ENCODE measurements at regions not wholly inside any gene's neighbourhood (a gene's known extent, or its start where the extent isn't known, plus 50 kb on each side); places are given as distances from the start of the nearest gene placed in this dataset.

- no peak for DNase-seq (ENCODE audit: unreplicated experiment)
- intact Hi-C loops (cut with micrococcal nuclease) = no loop called here
- no TSS peak for BruUV-seq (replicated peaks)
- ChIA-PET CTCF (no interaction called here), POLR2A (interaction anchor here (0.6 kb wide), 1 partner anchor 854 kb away, joined by 3 read pairs; no protein-coding TSS in a partner anchor)
- Mint-ChIP-seq H3K27ac (ENCODE audit: low read depth, unreplicated experiment) (no peak overlapping the region), H3K9me3 (ENCODE audit: unreplicated experiment) (no peaks in the 10 kb centered on the region), H3K27me3 (ENCODE audit: insufficient read depth, unreplicated experiment) (no peaks in the 10 kb centered on the region), H3K4me3 (ENCODE audit: unreplicated experiment) (no peak overlapping the region), H3K4me1 (ENCODE audit: insufficient read depth, unreplicated experiment) (no peaks in the 10 kb centered on the region), H3K36me3 (ENCODE audit: insufficient read depth, unreplicated experiment) (no peaks in the 10 kb centered on the region)
- TF ChIP-seq CTCF (IDR thresholded peaks at IDR 0.05; ENCODE audit: unreplicated experiment) = no peak
These were observed 951.6 kb upstream of the SLC39A10 start for GRCh38 chr2:194705398-194705797.

DNA sequence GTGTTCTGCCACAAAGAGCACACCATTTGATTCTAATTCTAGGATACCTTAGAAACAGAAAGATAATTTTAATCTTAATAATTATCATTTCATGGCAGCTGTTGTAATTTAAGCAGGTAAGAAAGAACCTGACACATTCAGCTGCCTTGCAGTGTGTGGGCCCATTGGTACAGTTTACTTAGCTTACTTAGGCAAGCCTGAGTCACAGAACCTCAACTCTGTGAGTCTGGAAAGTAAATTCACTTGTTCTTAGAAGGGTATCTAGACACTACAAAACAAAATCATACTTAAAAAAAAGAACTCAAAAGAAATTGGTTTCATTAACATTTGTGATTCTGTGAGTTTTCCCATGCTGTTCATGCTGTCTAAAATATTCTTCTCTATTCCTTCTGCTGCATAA lies 956.3 kb upstream of the SLC39A10 start:
- ChIA-PET CTCF (no interaction called here), POLR2A (interaction anchor here (0.6 kb wide), 1 partner anchor 276 kb away, joined by 4 read pairs; no protein-coding TSS in a partner anchor)
- no TSS peak for BruUV-seq (replicated peaks)
- no peaks in the 10 kb centered on the region for H3K4me1 Mint-ChIP-seq (ENCODE audit: insufficient read depth, unreplicated experiment)
- no peak overlapping the region for H3K4me3 Mint-ChIP-seq (ENCODE audit: unreplicated experiment)
- DNase-seq (ENCODE audit: unreplicated experiment) = no peak
- no peak for TF ChIP-seq CTCF (IDR thresholded peaks at IDR 0.05; ENCODE audit: unreplicated experiment)
- H3K27me3 Mint-ChIP-seq (ENCODE audit: insufficient read depth, unreplicated experiment) = no peaks in the 10 kb centered on the region
- H3K27ac Mint-ChIP-seq (ENCODE audit: low read depth, unreplicated experiment) = no peak overlapping the region
- no peaks in the 10 kb centered on the region for H3K36me3 Mint-ChIP-seq (ENCODE audit: insufficient read depth, unreplicated experiment)
- no peaks in the 10 kb centered on the region for H3K9me3 Mint-ChIP-seq (ENCODE audit: unreplicated experiment)
- intact Hi-C loops (cut with micrococcal nuclease) = no loop called here

DNA sequence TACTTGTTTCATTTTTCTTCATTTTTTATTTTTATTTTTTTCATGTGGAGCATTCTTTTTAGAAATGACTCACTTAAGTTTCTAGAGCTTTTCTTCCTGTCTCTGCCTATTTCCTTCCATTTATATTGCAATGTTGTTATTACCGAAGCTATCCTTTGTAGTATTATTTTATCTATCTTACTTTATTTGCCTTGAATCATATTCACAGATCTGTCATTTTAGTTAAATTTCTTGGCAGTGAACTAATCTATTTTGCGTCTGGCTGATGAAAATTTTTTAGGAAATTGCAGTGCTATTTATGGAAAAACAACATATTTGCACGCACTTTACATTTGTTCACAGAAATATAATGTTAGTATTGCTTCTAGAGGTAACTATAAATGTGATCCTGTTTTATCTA lies 956.9 kb upstream of the SLC39A10 start:
- H3K9me3 Mint-ChIP-seq (ENCODE audit: unreplicated experiment) = no peaks in the 10 kb centered on the region
- H3K36me3 Mint-ChIP-seq (ENCODE audit: insufficient read depth, unreplicated experiment) = no peaks in the 10 kb centered on the region
- POLR2A ChIA-PET = interaction anchor here (0.6 kb wide), 1 partner anchor 1908 kb away, joined by 5 read pairs; no protein-coding TSS in a partner anchor
- no peak overlapping the region for H3K4me3 Mint-ChIP-seq (ENCODE audit: unreplicated experiment)
- intact Hi-C loops (cut with micrococcal nuclease) = no loop called here
- CTCF ChIA-PET = no interaction called here
- no peaks in the 10 kb centered on the region for H3K4me1 Mint-ChIP-seq (ENCODE audit: insufficient read depth, unreplicated experiment)
- no peaks in the 10 kb centered on the region for H3K27me3 Mint-ChIP-seq (ENCODE audit: insufficient read depth, unreplicated experiment)
- no peak for DNase-seq (ENCODE audit: unreplicated experiment)
- H3K27ac Mint-ChIP-seq (ENCODE audit: low read depth, unreplicated experiment) = no peak overlapping the region
- no peak for TF ChIP-seq CTCF (IDR thresholded peaks at IDR 0.05; ENCODE audit: unreplicated experiment)
- BruUV-seq (replicated peaks) = no TSS peak

DNA sequence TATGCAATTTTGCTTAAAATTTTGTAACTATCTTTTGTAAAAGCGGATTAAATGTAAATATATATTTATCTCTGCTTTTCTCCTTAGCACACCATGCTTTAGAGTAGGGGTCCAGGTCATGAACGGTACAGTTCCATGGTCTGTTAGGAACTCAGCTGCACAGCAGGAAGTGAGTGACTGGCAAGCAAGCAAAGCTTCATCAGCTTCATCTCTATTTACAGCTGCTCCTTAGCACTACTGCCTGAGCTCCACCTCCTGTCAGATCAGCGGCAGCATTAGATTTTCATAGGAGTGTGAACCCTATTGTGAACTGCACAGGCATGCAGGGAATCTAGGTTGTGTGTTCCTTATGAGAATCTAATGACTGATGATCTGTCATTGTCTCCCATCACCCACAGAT lies 959.0 kb upstream of the SLC39A10 start:
- H3K27me3 Mint-ChIP-seq (ENCODE audit: insufficient read depth, unreplicated experiment) = no peaks in the 10 kb centered on the region
- no peak for DNase-seq (ENCODE audit: unreplicated experiment)
- H3K9me3 Mint-ChIP-seq (ENCODE audit: unreplicated experiment) = no peaks in the 10 kb centered on the region
- no peak overlapping the region for H3K4me3 Mint-ChIP-seq (ENCODE audit: unreplicated experiment)
- H3K36me3 Mint-ChIP-seq (ENCODE audit: insufficient read depth, unreplicated experiment) = no peaks in the 10 kb centered on the region
- TF ChIP-seq CTCF (IDR thresholded peaks at IDR 0.05; ENCODE audit: unreplicated experiment) = no peak
- intact Hi-C loops (cut with micrococcal nuclease) = no loop called here
- H3K4me1 Mint-ChIP-seq (ENCODE audit: insufficient read depth, unreplicated experiment) = no peaks in the 10 kb centered on the region
- POLR2A ChIA-PET = no interaction called here
- CTCF ChIA-PET = no interaction called here
- no peak overlapping the region for H3K27ac Mint-ChIP-seq (ENCODE audit: low read depth, unreplicated experiment)
- BruUV-seq (replicated peaks) = no TSS peak
